ENCODE measurements at regions not wholly inside any gene's neighbourhood (a gene's known extent, or its start where the extent isn't known, plus 50 kb on each side); places are given as distances from the start of the nearest gene placed in this dataset.
"Not testable (repeated sequence)": the region's sequence is repeated elsewhere in the genome, so short reads cannot be mapped to it uniquely, and the experiment has no call there.

- CTCF ChIA-PET, result no interaction called here
- POLR2A ChIA-PET, result no interaction called here
Observed at GRCh38 chr2:57396355-57397098, 650.1 kb upstream of the VRK2 start.

- ChIA-PET CTCF (no interaction called here), POLR2A (no interaction called here)
Observed at GRCh38 chr2:57397550-57398360, 648.9 kb upstream of the VRK2 start.

GRCh38 chr2:57399057-57399456, 647.5 kb upstream of the VRK2 start:
- ChIA-PET CTCF (no interaction called here), POLR2A (no interaction called here)

GRCh38 chr2:57402096-57402495, 644.5 kb upstream of the VRK2 start:
- ChIA-PET CTCF (no interaction called here), POLR2A (no interaction called here)

- ChIA-PET CTCF (no interaction called here), POLR2A (no interaction called here)
Observed at GRCh38 chr2:57402755-57403154, 643.9 kb upstream of the VRK2 start.

GRCh38 chr2:57407772-57408201, 638.8 kb upstream of the VRK2 start:
- POLR2A ChIA-PET, result no interaction called here
- CTCF ChIA-PET, result no interaction called here

- POLR2A ChIA-PET, result no interaction called here
- CTCF ChIA-PET, result no interaction called here
Observed at GRCh38 chr2:57408587-57408986, 638.0 kb upstream of the VRK2 start.

- ChIA-PET CTCF (no interaction called here), POLR2A (no interaction called here)
Observed at GRCh38 chr2:57417007-57417406, 629.6 kb upstream of the VRK2 start.

- CTCF ChIA-PET, POLR2A ChIA-PET: not testable (repeated sequence)
Observed at GRCh38 chr2:57418859-57419346, 627.7 kb upstream of the VRK2 start.

- ChIA-PET CTCF (no interaction called here), POLR2A (no interaction called here)
Observed at GRCh38 chr2:57429831-57430230, 616.8 kb upstream of the VRK2 start.

- POLR2A ChIA-PET, result no interaction called here
- CTCF ChIA-PET, result no interaction called here
Observed at GRCh38 chr2:57432528-57432927, 614.1 kb upstream of the VRK2 start.

GRCh38 chr2:57434441-57434840, 612.2 kb upstream of the VRK2 start:
- CTCF ChIA-PET, result no interaction called here
- POLR2A ChIA-PET, result no interaction called here

- ChIA-PET CTCF (no interaction called here), POLR2A (no interaction called here)
Observed at GRCh38 chr2:57434972-57435371, 611.6 kb upstream of the VRK2 start.

- ChIA-PET CTCF (no interaction called here), POLR2A (no interaction called here)
Observed at GRCh38 chr2:57437077-57437476, 609.5 kb upstream of the VRK2 start.

GRCh38 chr2:57440437-57440836, 606.2 kb upstream of the VRK2 start:
- CTCF ChIA-PET, result no interaction called here
- POLR2A ChIA-PET, result no interaction called here

GRCh38 chr2:57443086-57443485, 603.5 kb upstream of the VRK2 start:
- ChIA-PET POLR2A (no interaction called here), CTCF (no interaction called here)

GRCh38 chr2:57443973-57444521, 602.6 kb upstream of the VRK2 start:
- CTCF ChIA-PET, result no interaction called here
- POLR2A ChIA-PET, result no interaction called here

GRCh38 chr2:57444752-57445430, 601.7 kb upstream of the VRK2 start:
- ChIA-PET POLR2A (no interaction called here), CTCF (no interaction called here)

GRCh38 chr2:57448816-57449215, 597.8 kb upstream of the VRK2 start:
- CTCF ChIA-PET, result no interaction called here
- POLR2A ChIA-PET, result no interaction called here

- ChIA-PET CTCF (no interaction called here), POLR2A (no interaction called here)
Observed at GRCh38 chr2:57450170-57450569, 596.4 kb upstream of the VRK2 start.

GRCh38 chr2:57452634-57453033, 594.0 kb upstream of the VRK2 start:
- POLR2A ChIA-PET, result no interaction called here
- CTCF ChIA-PET, result no interaction called here

All from activated CD8-positive, alpha-beta memory T cell treated with anti-CD3 and anti-CD28 coated beads for 36 hours (primary cell).